Lower leg skin (tissue), 3 donors: ENCODE measurements at regions not wholly inside any gene's neighbourhood (a gene's known extent, or its start where the extent isn't known, plus 50 kb on each side); places are given as distances from the start of the nearest gene placed in this dataset.

Experiments used
- POLR2A ChIP-seq, 2 donors: fragments of 450-650 bp; IDR thresholded peaks; one replicate each; pipeline ENCODE4 v1.6.1; 2016 to 2017; ENCODE audit warnings: antibody characterized with exemption in 2 of 2, mild to moderate bottlenecking in 1 of 2, moderate library complexity in 1 of 2
- TF ChIP-seq, protein P1 (sequence below), 3 donors: fragments of 450-650 bp; IDR thresholded peaks; one replicate each; pipeline ENCODE4 v1.5.1; 2016; ENCODE audit warnings: antibody characterized with exemption in 3 of 3, mild to moderate bottlenecking in 3 of 3, moderate library complexity in 2 of 3

DNA sequence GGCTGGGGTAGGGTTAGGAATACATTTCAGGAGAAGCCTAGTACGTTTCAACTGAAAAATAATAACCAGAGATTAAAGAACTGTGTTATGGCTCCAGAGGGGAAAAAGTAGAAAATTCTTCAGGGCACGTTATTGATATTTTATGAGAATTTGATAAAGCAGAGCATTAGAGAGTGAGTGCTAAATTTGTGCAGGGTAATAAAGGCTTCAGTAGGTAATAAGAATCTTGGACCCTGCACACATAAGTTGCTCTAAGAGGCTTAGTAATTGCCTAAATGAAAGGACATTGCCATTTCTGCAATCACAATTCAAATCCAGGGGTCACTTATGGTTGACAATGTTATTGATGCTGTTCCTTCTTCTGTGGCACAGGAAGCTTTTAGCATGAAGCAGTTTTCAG lies 439.4 kb upstream of the DCN start:
- TF ChIP-seq, protein P1, sequence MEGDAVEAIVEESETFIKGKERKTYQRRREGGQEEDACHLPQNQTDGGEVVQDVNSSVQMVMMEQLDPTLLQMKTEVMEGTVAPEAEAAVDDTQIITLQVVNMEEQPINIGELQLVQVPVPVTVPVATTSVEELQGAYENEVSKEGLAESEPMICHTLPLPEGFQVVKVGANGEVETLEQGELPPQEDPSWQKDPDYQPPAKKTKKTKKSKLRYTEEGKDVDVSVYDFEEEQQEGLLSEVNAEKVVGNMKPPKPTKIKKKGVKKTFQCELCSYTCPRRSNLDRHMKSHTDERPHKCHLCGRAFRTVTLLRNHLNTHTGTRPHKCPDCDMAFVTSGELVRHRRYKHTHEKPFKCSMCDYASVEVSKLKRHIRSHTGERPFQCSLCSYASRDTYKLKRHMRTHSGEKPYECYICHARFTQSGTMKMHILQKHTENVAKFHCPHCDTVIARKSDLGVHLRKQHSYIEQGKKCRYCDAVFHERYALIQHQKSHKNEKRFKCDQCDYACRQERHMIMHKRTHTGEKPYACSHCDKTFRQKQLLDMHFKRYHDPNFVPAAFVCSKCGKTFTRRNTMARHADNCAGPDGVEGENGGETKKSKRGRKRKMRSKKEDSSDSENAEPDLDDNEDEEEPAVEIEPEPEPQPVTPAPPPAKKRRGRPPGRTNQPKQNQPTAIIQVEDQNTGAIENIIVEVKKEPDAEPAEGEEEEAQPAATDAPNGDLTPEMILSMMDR (IDR thresholded peaks at IDR 0.05), result no peak
- TF ChIP-seq POLR2A (IDR thresholded peaks at IDR 0.05), result no peak
